Smooth muscle cell (in vitro differentiated cells): ENCODE measurements at regions not wholly inside any gene's neighbourhood (a gene's known extent, or its start where the extent isn't known, plus 50 kb on each side); places are given as distances from the start of the nearest gene placed in this dataset.

Experiments
- DNase-seq: peaks from one replicate; lab custom pipeline; 2025; ENCODE audit not compliant: unreplicated experiment; lab: John Stamatoyannopoulos, UW
- H2AFZ ChIP-seq: fragments of 200-600 bp; sonication (generic); 2 replicates; pipeline ENCODE4 v1.6.0; 2016; ENCODE audit warnings: antibody characterized with exemption, low read depth, mild to moderate bottlenecking
- H3F3A ChIP-seq: fragments of 200-600 bp; sonication (generic); 2 replicates; pipeline ENCODE4 v1.6.0; 2017; ENCODE audit warnings: antibody characterized with exemption, low read depth
- H3K27ac ChIP-seq: fragments of 200-600 bp; sonication (generic); 2 replicates; pipeline ENCODE4 v1.5.1; 2016; ENCODE audit warnings: low read depth, mild to moderate bottlenecking
- H3K27me3 ChIP-seq: fragments of 200-600 bp; sonication (generic); 2 replicates; pipeline ENCODE4 v1.6.1; 2016; ENCODE audit warnings: low read depth, mild to moderate bottlenecking
- H3K36me3 ChIP-seq: fragments of 200-600 bp; sonication (generic); 2 replicates; pipeline ENCODE4 v1.5.1; 2016; ENCODE audit warnings: low read depth
- H3K4me1 ChIP-seq: fragments of 200-600 bp; sonication (generic); 2 replicates; pipeline ENCODE4 v1.5.1; 2016; ENCODE audit warnings: low read depth
- H3K4me2 ChIP-seq: fragments of 200-600 bp; sonication (generic); 2 replicates; pipeline ENCODE4 v1.6.0; 2016; ENCODE audit warnings: mild to moderate bottlenecking
- H3K4me3 ChIP-seq: fragments of 200-600 bp; sonication (generic); 2 replicates; pipeline ENCODE4 v1.5.1; 2016; ENCODE audit warnings: mild to moderate bottlenecking
- H3K79me2 ChIP-seq: fragments of 200-600 bp; sonication (generic); 2 replicates; pipeline ENCODE4 v1.6.0; 2016; ENCODE audit warnings: low read depth, mild to moderate bottlenecking
- H3K9ac ChIP-seq: fragments of 200-600 bp; sonication (generic); 2 replicates; pipeline ENCODE4 v1.6.0; 2016; ENCODE audit warnings: low read depth
- H3K9me3 ChIP-seq: fragments of 200-600 bp; sonication (generic); replicated peaks from 2 replicates; pipeline ENCODE4 v1.5.1; 2016; ENCODE audit warnings: low read depth
- H4K20me1 ChIP-seq: fragments of 200-600 bp; sonication (generic); 2 replicates; pipeline ENCODE4 v1.6.0; 2016; ENCODE audit warnings: low read depth
- WGBS: methylation state at CpG from one replicate; pipeline ENCODE4 v1.1.7; 2016; ENCODE audit warnings: low lambda C conversion rate; 5-methylcytosine and 5-hydroxymethylcytosine counted together
- TF ChIP-seq, protein P1 (sequence below): fragments of 200-600 bp; sonication (generic); IDR thresholded peaks from 2 replicates; pipeline ENCODE4 v1.5.1; 2017; ENCODE audit warnings: borderline replicate concordance, mild to moderate bottlenecking, antibody characterized with exemption; ENCODE audit not compliant: insufficient read depth, poor library complexity, severe bottlenecking

DNA sequence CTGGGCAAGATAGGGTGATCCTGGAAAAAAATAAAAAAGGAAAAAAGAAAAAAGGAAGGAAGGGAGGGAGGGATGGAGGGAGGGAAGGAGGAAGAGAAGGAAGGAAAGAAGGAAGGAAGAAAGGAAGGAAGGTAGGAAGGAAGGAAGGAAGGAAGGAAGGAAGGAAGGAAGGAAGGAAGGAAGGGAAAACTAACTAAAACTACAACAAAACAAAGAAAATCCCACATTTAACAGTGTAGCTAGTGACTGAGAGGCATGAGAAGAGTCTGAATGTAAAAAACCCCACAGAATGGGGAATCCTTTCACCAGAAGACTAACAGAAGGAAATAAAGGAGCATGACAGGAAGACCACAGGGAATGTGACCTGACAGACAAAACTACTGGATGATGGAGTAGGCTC is 345.7 kb downstream of the NOVA1 start:
- Histone ChIP-seq H2AFZ (no peak overlapping the region), H3K9ac (no peak overlapping the region), H3K36me3 (no peaks in the 10 kb centered on the region), H3K4me3 (no peak overlapping the region), H3K4me1 (no peaks in the 10 kb centered on the region), H3F3A (no peaks in the 10 kb centered on the region), H3K4me2 (no peak overlapping the region), H3K9me3 (no peaks in the 10 kb centered on the region), H3K27me3 (peaks cover 8% of the 10 kb centered on the region), H4K20me1 (no peaks in the 10 kb centered on the region), H3K79me2 (no peaks in the 10 kb centered on the region), H3K27ac (no peak overlapping the region)
- TF ChIP-seq, protein P1, sequence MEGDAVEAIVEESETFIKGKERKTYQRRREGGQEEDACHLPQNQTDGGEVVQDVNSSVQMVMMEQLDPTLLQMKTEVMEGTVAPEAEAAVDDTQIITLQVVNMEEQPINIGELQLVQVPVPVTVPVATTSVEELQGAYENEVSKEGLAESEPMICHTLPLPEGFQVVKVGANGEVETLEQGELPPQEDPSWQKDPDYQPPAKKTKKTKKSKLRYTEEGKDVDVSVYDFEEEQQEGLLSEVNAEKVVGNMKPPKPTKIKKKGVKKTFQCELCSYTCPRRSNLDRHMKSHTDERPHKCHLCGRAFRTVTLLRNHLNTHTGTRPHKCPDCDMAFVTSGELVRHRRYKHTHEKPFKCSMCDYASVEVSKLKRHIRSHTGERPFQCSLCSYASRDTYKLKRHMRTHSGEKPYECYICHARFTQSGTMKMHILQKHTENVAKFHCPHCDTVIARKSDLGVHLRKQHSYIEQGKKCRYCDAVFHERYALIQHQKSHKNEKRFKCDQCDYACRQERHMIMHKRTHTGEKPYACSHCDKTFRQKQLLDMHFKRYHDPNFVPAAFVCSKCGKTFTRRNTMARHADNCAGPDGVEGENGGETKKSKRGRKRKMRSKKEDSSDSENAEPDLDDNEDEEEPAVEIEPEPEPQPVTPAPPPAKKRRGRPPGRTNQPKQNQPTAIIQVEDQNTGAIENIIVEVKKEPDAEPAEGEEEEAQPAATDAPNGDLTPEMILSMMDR: no peak
- no peak for DNase-seq

DNA sequence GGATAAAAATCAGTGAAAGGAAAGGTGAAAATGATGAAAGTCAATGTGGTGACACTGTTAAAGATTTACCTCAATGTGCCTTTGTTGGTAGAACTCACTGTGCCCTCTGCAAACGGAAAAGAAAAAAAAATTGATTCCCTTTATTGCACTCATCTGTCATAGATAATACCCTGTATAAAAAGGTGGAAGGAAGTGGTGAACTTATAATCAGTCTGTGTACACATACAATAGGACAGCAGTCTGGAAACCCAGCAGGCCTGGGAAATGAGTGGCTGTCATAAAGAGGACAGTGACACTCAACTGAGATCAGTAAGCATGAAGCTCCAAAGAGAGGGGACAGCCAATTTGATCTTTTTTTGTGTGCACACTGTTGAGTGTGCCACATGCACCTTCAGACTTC is 364.7 kb downstream of the NOVA1 start:
- no peak overlapping the region for H3K4me3 ChIP-seq
- no peak overlapping the region for H3K27ac ChIP-seq
- 88% methylated on average over 1 of the region's 1 CpG for WGBS
- H3K9ac ChIP-seq: no peak overlapping the region
- H3K4me2 ChIP-seq: no peak overlapping the region
- TF ChIP-seq, protein P1: no peak
- no peaks in the 10 kb centered on the region for H3K9me3 ChIP-seq
- no peaks in the 10 kb centered on the region for H3F3A ChIP-seq
- H3K27me3 ChIP-seq: peaks cover 26% of the 10 kb centered on the region
- H3K4me1 ChIP-seq: no peaks in the 10 kb centered on the region
- H3K79me2 ChIP-seq: no peaks in the 10 kb centered on the region
- DNase-seq: no peak
- no peaks in the 10 kb centered on the region for H4K20me1 ChIP-seq
- no peaks in the 10 kb centered on the region for H3K36me3 ChIP-seq
- H2AFZ ChIP-seq: no peak overlapping the region

DNA sequence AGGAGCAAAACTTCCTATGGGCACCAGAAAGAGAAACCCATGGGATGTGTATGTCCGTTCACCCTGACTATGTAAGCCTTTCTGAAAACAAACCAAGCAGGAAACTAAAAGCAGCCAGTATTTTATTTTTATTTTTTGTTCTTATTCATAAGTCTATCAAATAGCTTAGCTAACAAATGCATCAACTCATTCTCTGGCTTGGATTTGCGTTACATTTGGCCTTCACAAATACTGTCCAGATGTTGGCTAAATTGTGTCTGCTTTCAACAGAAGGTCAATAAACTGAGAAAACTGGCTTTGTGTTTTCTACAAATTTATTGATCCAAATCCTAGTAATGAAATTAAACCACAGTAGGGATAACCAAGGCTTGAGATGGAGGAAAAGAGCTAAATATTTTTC is 379.0 kb downstream of the NOVA1 start:
- Histone ChIP-seq H4K20me1 (no peaks in the 10 kb centered on the region), H3K27me3 (peaks cover 21% of the 10 kb centered on the region), H3K79me2 (no peaks in the 10 kb centered on the region), H3F3A (no peaks in the 10 kb centered on the region), H3K4me2 (no peak overlapping the region), H3K4me1 (no peaks in the 10 kb centered on the region), H3K4me3 (no peak overlapping the region), H3K36me3 (no peaks in the 10 kb centered on the region), H2AFZ (no peak overlapping the region), H3K27ac (no peak overlapping the region), H3K9ac (no peak overlapping the region), H3K9me3 (no peaks in the 10 kb centered on the region)
- WGBS: 88% methylated on average over 2 of the region's 2 CpGs
- TF ChIP-seq, protein P1: no peak
- no peak for DNase-seq

DNA sequence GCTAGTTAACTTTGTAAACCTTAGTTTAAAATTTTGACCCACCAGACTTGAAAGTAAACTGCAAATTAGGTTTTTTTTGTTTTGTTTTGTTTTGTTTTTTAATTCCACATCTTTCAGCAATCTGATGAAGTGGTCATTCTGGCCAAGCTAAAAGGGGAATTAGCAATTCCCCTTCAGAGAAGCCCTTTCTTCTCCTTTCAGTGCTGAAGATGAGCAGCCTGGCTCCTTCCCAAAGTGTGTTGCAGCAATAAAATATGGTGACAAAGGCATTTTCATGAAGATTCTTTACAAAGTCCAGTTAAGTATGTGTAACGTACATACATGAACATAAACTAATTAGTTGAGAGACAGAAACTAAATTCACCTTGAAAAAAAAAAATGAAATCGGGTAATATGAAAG is 380.1 kb downstream of the NOVA1 start:
- H2AFZ ChIP-seq: no peak overlapping the region
- no peak overlapping the region for H3K4me3 ChIP-seq
- H3K36me3 ChIP-seq: no peaks in the 10 kb centered on the region
- H3K9ac ChIP-seq: no peak overlapping the region
- H4K20me1 ChIP-seq: no peaks in the 10 kb centered on the region
- no peak for DNase-seq
- no peak overlapping the region for H3K27ac ChIP-seq
- H3K4me1 ChIP-seq: no peaks in the 10 kb centered on the region
- no peaks in the 10 kb centered on the region for H3F3A ChIP-seq
- no peak overlapping the region for H3K4me2 ChIP-seq
- TF ChIP-seq, protein P1: no peak
- WGBS: 90% methylated on average over 2 of the region's 2 CpGs
- no peaks in the 10 kb centered on the region for H3K79me2 ChIP-seq
- peaks cover 28% of the 10 kb centered on the region for H3K27me3 ChIP-seq
- H3K9me3 ChIP-seq: no peaks in the 10 kb centered on the region
